NOMO-1 treated with dmso at 0.1 percent for 144 hours (cell line): ENCODE measurements at regions not wholly inside any gene's neighbourhood (a gene's known extent, or its start where the extent isn't known, plus 50 kb on each side); places are given as distances from the start of the nearest gene placed in this dataset.
"Not testable (repeated sequence)": the region's sequence is repeated elsewhere in the genome, so short reads cannot be mapped to it uniquely, and the experiment has no call there.

Experiments
- DNase-seq: peaks from one replicate; lab custom pipeline; 2025; ENCODE audit not compliant: unreplicated experiment; lab: John Stamatoyannopoulos, UW

DNA sequence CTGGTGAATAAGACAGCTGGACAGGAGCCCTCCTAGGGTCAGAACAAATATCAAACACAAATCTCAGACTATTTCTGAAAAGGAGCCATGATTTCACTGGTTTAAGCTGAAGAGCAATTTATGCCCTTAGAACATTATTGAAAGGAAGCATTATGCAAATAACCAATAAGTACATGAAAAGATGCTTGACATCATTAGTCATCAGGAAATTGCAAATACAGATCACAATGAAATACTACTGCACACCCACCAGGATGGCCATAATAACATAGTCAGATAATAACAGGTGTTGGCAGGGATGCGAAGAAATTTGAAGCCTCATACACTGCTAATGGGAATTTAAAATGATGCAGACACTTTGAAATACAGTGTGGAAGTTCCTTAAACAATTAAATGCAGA, 176.4 kb upstream of the RAB6C start:
- no peak for DNase-seq

DNA sequence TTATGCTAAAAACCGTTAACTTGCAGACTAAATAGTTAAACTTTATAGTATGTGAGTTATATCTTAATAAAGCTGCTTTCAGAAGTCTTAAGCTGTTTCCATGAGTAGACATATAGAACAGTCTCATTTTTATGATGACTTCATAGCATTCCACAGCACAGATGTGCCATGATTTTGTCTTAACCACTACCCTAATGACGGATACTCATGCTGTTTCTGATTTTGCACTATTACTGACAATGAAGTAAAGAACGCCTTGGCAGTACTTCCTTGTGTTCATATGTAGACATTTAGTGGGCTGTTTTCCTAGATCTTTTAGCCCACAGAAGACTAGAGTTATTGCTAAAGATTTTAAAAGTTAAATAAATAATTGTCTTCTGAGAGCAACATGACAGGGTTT, 175.6 kb upstream of the RAB6C start:
- no peak for DNase-seq

DNA sequence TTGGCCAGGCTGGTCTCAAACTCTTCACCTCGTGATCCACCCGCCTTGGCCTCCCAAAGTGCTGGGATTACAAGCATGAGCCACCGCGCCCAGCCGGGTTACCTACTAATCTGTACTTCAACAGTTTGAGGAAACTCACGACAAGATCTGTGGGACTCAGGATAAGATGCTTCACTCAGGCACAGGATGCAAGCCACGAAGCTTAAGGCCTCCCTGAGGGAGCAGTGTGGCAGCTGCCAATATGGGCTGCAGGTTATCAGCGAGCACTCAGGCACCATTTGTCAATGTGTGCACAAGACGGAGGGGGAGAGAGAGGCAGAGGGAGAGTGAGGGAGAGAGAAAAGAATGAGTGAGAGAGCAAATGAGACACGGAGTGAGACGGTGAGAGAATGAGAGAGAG, 173.6 kb upstream of the RAB6C start:
- no peak for DNase-seq

DNA sequence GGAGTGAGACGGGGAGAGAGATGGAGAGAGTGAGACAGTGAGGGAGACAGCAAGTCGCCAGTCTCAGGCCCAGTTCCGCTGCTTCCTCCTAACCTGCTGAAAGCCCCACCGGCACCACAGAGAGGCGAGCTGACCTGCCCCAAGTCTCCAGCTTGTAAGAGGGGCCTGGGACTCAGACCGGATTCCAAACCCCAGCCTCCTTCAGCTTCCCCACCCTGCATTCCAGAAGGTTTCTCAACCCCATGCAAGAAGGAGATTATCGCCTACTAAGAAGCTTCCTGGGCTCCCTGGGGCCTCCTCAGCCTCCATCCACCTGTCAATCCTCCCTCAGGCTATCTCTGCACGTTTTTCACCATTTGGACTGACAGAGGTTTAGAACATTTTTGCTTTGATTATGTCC, 173.1 kb upstream of the RAB6C start:
- DNase-seq, result no peak

DNA sequence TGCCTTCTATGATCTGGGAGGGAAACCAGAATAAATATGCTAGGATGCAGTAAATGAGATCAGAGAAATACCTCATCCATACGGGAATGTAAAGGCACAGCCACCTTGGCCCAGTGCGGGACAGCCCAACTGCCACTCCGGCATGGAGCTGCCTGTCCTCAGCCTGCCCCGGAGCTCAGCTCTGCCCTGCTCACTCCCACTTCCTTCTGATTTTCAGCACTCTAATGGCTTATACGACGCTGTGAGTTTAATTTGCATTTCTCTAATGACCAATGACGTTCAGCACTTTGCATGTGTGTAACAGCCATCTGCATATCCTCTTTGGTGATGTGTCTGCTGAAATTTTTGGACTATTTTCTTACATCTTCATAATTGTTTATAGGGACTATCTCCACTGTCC, 172.5 kb upstream of the RAB6C start:
- no peak for DNase-seq

DNA sequence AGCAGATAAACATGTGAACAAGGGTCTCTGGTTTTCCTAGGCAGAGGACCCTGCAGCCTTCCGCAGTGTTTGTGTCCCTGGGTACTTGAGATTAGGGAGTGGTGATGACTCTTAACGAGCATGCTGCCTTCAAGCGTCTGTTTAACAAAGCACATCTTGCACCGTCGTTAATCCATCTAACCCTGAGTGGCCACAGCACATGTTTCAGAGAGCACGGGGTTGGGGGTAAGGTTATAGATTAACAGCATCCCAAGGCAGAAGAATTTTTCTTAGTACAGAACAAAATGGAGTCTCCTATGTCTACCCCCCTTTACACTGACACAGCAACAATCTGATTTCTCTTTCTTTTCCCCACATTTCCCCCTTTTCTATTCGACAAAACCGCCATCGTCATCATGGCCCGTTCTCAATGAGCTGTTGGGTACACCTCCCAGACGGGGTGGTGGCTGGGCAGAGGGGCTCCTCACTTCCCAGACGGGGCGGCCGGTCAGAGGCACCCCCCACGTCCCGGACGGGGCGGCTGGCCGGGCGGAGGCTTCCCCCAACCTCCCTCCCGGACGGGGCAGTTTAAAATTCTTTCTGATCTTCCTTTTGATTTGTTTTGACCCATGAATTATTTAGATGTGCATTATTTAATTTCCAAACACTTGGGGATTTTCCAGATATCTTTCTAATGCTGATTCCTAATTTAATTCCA, 171.7 kb upstream of the RAB6C start:
- not testable (repeated sequence) for DNase-seq

DNA sequence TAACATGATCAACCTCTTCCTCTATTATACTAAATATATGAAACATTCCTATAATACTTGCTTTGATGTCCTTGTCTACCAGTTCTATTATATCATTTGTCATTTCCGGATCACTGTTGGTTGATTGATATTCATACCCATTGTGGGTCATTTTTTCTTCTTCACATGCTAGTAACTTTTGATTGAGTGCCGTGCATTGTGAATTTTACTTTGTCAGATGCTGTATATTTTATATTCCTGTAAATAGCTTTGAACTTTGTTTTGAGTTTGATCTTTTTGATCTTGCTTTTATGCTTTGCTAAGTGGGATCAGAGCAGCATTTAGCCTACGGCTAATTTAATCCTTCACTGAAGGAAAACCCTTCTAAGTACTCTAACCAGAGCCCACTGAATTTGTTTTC, 168.9 kb upstream of the RAB6C start:
- no peak for DNase-seq

DNA sequence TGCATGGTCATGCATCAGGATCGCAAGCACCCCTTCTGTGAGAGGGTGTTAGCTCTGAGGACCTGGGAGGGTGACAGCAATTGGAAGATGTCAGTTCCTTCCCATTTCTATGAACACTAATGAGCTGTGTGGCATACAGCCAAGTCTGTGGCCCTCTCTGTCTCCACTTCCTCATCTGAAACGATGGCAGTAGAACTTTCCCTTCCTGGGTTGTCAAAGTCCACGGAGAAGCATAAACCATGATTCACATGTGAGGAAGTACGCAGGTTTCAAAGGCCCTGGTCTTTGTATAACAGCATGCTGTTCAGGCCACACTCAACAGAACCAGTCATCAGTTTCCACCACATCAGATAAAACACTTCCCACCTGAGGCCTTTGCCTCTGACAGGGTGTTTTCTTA, 167.4 kb upstream of the RAB6C start:
- peak; percentile 90 for DNase-seq

DNA sequence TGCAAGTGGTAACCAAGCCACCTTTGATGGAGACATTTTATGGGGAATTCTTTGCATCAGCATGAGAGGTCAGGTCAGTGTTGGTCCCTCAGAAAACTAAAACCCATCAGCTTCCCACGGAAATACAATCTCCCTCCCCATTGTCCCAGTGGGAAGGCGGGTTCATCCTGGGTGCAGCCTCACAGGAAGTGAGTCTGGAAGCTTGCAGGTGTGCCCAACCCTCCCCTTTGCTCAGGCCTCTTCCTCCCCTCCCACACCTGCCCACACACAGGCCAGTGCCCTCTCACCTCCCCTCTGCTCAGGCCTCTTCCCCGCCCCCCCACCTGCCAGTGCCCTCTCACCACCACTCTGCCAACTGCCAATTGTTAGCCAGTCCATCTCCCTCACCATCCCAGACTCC, 166.8 kb upstream of the RAB6C start:
- no peak for DNase-seq

DNA sequence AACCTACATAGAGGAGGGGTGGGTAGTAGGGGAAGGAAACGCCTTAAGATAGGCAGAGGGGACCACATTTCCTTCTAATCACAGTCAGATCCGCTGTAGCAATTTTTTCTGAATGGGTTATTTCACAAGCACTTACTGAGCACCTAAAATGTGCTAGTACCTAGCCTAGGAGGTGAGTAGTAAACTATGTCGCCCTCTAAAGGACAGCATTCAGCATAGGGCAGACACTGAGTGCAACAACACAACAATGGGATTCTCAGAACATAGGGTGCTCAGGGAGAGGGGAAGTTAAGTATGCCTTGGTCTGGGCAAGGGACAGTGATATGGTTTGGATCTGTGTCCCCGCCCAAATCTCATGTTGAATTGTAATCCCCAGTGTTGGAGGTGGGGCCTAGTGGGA, 166.1 kb upstream of the RAB6C start:
- DNase-seq, result peak; percentile 0

DNA sequence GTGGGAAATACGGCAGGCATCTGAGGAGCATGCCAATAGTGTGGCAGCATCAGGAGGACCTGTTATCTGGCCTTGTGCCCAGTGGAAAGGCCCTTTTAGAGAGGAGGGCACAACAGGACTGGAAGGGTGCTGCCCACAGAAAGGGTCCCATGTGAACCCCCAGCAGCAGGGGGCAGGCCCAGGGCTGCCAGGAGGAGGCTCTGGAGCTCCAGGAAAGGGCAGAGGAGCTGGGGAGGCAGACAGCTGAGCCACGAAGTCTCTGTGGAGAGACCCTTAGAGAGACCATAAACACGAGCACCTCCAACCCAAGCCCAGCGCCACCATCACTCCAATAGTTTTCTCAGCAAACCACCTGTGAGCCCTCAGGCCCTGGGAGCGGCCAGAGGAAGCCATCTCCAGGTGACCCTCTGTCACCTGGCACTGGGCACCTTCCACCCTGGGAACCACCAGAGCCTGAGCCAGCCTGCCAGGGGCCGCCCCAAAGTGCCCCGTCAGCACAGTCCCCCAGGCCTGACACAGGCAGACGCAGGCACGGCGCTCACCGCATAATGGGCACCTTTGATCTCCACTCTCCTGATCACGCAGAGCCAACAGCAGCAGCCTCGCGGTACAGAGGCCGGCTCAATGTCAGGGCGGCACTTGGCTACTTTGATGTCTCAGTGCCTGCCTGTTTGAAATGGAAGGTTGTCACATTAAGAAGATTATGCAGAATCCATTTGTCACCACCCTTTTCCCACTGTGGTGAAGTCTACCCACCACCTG, 162.5 kb upstream of the RAB6C start:
- no peak for DNase-seq

DNA sequence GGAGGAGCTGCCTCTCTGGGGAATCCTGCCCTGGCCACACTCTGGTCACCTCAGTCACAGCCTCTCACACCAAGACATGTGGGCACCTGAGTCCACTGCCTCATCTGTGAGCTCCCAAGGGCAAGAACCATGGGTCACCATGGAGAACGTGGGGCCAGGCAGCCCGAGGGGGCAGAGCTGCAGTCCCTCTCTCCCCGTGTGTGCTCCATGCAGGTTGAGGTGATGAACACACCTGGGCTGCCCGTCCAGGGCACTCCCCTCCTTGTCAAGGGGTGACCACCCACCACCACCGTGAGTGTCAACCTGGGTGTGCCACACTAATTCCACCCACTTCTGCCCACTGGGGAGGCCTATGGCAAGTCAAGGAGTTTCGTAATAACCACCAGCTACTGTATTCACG, 159.6 kb upstream of the RAB6C start:
- no peak for DNase-seq

DNA sequence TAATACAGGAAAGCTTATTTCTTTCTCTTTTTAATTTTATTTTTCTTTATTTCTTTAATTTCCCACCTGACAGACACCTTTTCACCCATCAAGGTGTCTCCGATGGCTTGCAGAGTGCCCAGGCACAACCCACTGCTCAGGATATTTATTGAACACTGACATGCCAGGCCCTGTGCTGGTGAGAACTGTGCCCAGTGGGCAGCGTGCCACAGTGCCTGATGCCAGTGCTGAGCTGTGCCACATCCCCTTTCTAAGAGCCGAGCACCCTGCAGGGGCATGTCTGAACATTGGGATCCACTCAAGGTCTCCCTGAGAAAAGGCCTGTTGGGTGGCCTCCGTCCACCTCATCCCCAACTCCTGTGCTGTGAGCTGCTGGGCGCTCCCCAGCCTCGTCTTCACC, 158.6 kb upstream of the RAB6C start:
- no peak for DNase-seq

DNA sequence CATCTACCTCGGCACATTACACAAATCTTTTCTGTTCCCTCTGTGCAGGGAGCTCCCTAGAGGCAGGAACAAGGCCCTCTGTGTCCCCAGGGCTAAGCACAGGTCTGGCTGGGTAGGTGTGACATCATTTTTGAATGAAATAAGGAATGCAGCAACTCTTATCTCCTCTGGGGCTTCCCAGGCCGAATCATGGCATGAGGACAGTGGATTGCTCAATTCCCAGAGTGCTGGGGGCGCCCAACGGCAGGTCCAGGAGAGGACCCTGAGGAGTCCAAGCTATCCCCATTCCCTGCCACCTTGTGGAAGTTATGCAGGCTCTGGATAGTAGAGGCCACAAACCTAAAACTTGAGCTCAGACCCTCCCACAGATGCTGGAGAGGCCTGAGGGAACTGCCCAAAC, 158.0 kb upstream of the RAB6C start:
- DNase-seq, result no peak

DNA sequence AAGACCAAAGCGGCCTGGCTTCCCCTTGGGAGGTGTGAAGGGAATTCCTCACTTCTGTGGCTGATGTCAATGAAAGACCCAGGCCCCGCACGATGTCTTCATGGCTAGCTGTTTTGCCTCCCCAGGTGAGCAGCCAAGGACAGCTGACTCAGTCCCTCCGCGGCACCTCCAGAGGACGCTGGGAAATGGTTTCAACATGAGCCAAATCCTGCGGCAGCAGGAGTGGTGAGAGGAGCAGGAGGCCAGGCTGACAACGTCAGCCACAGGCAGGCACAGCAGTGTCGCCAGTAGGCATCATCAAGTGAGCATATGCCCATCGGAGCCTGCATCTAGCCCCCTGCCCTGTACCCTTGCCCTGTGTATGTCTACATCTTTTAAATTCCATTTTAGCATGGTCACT, 156.4 kb upstream of the RAB6C start:
- DNase-seq, result no peak

DNA sequence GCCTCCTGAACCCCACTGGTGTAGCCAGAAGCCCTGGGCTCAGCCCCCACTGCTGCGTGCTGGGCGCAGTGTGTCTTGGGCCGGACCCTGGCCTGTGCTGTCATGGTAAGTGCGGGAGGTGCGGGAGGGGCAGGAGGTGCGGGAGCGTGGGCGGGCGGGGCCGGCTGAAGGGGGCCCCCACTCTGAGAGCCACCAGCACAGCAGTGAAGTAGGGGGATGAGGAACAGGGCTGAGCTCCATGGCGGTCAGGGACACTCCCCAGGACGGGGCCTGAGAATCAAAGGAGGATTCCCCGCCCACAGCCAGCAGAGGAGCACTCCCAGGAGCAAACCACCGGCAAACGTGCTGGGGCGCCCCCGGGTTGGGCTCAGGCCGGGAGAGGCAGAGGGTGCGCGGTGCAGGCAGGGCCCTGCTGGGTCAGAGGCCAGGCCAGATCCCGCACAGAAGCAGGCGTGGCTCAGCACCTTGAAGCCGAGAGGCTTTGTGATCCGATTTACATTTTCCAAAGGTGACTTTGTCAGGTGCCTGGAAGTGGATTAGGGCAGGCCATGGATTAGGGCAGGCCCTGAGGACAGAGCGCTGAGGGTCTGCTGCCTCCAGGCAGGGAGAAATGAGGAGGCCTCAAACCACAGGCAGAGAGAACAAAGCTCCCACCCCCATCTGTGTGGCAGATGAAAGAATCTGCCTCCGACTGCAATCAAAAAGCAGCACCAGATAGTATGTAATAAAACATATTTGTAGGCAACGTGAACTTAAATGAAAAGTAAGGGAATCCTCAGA, 152.0 kb upstream of the RAB6C start:
- no peak for DNase-seq

DNA sequence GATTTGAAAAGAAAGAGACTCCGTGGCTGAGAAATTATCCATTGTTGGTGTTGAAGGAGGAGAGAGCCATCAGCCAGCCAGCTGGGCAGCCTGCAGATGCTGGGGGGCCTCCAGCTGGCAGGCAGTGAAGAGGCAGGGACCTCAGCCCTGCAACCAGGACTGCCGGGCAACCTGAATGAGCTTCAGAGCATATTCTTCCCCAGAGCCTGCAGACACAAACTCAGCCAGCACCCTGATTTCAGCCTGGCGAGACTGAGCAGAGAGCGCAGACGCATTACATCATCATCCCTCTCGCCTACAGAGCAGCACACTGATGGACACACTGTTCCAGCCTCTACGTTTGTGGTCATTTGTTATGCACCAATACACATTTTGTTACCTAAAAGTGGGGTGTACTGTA, 150.7 kb upstream of the RAB6C start:
- no peak for DNase-seq

DNA sequence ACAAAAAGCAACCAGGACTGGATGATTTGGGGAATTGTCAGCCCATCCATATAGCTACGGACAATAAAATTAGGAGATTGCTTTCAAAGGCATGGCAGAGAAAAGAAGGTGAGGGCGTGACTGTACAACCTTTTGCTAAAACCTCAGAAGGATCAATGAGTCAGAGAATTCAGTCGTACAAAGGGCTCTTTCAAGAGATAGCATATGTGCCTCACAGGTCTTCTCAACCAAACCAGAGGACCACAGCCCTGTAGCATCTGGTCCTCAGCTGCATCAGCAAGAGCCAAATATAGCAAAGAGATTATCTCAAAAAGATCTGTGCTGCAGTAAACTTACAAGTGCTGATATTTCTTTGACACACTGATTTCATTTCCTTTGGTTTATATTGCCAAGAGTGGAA, 149.9 kb upstream of the RAB6C start:
- DNase-seq, result no peak

DNA sequence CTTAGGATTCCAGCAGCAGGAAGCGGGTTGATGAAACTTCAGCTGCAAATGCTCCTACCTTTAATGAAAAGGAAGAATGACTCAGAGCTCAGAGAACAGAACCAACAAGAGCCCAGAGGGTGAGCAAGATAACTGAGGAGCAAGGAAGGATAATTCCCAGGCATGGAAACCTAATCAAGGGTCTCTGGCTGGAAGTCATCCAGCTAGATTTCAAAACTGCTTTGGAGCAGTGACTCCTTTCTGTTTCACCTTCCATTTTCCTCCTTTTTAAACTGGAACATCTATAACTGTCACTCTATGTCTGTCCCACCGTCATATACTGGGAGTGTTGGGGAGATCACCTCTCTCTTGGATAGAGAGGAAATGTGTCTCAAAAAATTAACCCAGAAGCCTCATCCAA, 148.4 kb upstream of the RAB6C start:
- no peak for DNase-seq

DNA sequence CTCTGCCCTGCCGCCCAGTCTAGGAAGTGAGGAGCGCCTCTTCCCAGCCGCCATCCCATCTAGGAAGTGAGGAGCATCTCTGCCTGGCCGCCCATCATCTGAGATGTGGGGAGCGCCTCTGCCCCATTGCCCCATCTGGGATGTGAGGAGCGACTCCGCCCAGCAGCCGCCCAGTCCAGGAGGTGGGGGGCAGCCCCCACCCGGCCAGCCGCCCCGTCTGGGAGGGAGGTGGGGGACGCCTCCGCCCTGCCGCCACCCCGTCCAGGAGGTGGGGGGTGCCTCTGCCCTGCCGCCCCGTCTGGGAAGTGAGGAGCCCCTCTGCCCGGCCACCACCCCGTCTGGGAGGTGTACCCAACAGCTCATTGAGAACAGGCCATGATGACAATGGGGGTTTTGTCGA, 146.0 kb upstream of the RAB6C start:
- not testable (repeated sequence) for DNase-seq

DNA sequence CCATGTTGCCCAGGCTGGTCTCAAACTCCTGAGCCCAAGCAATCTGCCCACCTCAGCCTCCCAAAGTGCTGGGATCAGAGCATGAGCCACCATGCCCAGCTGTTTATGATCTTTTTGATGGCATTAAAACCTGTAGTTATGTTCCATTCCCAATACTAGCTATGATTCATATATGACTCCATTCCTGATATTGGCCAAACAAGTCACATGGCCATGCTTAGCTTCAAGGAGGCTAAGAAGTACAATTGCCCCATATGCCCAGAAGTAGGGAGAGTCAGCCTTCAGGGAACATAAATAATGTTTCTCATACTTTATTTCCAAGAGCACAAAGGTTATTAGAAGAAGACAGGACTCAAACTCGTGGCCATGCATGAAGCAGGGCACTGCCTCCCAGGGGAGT, 132.4 kb upstream of the RAB6C start:
- DNase-seq, result no peak

DNA sequence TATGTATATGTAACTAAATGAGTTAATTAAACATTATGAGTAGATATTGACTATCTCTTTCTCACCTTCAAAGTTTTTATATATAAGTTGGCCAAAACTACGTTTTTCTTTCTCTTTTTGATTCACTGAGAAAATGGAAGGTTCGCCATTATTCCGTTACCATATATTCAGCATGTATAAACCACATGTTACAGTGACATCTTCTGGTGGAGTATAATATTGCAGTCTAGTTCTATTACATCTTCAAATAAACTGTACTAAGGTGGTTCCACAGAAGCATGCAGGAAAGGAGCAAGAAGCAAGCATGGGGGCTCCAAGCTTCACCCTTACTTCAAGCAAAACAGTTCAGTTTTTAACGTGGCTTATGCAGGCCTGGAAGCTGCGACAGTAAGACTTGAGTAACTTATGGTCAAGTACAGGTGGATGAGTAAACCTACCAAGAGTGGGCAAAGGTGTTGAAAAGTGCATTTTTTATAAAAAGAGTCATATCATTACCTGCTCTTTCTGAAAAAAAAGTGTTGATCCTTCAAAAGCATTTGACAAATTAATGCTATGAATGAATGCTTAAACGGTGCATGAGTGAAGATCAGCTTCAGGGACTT, 129.8 kb upstream of the RAB6C start:
- DNase-seq, result peak; percentile 0
